Adrenal gland (tissue), 5 donors: ENCODE measurements at regions not wholly inside any gene's neighbourhood (a gene's known extent, or its start where the extent isn't known, plus 50 kb on each side); places are given as distances from the start of the nearest gene placed in this dataset.

ENCODE experiments used
- CTCF ChIP-seq, 6 experiments: fragments of 450-650 bp in 4 of 6; fragments of 200-600 bp in 2 of 6; sonication (generic) in 1 of 6; IDR thresholded peaks; 1 replicate in 5 of 6; 2 replicates in 1 of 6; pipeline versions ENCODE4 v1.5.1 to v1.8.0; 2016 to 2021; ENCODE audit warnings: antibody characterized with exemption in 6 of 6, mild to moderate bottlenecking in 2 of 6, moderate library complexity in 1 of 6
- POLR2A ChIP-seq, 2 donors: fragments of 450-650 bp; IDR thresholded peaks; one replicate each; pipeline ENCODE4 v1.6.1; 2017; ENCODE audit warnings: antibody characterized with exemption in 2 of 2, mild to moderate bottlenecking in 2 of 2, moderate library complexity in 1 of 2
- donor health status: DM: no; HTN: no; CAD: no.

GRCh38 chr2:71792926-71793761 lies 339.8 kb downstream of the DYSF start:
- no peak for TF ChIP-seq CTCF (IDR thresholded peaks at IDR 0.05)
- TF ChIP-seq POLR2A (IDR thresholded peaks at IDR 0.05): no peak
